RPMI8226 (cell line): ENCODE measurements at regions not wholly inside any gene's neighbourhood (a gene's known extent, or its start where the extent isn't known, plus 50 kb on each side); places are given as distances from the start of the nearest gene placed in this dataset.

Source experiments
- DNase-seq: peaks from one replicate; pipeline ENCODE4 v3.0.0-alpha.2; 2015

DNA sequence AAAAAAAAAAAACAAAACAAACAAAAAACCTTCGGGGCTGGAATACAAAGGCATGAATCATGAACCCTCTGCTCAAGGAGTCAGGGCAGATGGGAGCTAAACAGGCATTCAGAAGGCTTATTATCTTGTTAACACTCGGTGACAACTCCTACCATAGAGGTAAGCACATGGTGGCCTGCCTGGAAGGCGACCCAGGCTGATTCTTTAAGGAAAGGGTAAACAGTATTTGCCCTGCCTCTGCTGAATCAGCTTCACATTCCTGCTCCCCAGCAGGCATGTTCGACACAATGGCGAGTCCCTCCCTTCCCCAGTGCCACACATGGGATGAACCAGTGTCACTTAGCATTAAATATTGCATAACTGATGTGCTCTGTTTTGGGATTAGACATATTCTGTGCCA is 191.9 kb downstream of the ARL4C start:
- DNase-seq, result no peak

DNA sequence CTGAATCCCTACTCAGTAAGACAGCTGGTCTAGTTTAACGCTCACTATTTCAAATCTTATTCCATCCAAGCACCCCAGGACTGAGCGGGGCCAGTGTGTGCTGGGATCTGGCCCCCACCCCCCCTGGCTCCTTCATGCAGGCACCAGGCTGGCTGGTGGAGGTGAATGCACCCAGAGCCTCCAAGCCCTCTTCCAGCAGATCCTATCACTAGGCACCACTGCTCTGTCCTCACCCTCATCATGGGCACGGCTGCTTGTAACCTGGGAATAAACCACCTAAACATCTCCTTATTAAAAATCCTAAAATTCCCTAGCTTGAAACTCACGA is 194.3 kb downstream of the ARL4C start:
- DNase-seq, result no peak

DNA sequence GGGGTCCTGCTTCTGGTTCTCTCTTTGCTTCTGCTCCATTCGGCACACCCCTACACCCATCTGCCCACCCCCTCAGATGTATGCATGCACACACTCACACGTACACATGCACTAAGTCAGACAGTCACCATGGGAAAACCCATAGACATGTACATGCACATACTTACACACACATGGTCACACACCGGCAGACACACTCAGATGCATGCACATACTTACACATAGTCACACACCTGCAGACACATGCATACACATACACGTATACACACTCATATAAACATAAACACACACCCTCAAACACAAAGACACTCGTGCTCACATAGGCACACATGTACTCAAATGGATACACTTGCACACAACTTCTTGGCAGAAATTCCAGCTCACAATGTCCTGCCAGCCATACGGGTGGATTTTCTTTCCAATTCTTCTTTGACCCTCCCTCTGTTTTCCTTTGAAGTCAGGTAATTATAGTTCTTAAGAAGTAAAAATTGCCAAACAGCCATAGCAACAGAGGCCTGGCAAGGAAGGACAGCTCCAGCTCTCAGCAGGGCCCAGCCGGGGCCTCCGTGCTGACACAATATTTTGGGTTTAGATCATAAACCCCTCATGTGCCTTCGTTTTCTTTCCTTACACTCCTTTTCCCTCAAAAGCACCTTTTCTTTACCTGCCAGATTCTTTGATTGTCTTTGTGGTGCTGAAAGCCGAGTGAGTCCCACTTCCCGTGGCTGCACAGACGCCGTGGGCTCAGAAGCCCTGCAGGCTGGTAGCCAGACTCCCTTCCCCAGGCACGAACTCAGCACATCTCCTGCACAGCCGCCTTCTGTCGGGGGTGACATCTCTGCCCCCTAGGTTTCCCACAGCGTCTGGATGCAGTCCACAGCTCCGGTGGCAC is 195.7 kb downstream of the ARL4C start:
- no peak for DNase-seq

DNA sequence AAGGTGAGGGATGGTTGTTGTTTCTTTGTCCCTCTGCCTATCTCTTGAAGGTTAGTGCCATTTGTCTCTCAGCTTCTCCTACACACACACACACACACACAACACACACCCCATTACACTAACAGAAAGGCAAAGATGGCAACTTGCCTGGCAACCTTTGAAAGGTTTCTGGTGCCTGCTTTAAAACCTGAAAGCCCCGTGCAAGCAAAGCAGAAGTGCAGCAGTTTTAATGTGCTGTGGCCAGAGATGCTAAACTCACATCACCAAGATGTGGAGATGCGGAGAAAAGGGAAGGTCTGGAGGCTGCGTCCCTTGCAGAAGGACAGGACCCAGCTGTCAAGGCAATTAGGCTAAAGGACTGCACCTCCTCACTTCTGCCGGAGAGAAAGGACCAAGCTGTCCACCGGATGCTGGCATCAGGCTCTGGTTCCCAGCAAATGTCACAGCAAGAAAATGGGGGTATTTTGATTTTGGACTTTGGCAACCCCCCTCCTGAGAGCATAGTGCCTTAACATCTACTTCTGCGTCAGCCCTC is 196.4 kb downstream of the ARL4C start:
- peak; percentile 41 for DNase-seq

GRCh38 chr2:234298918-234299317 is 198.0 kb downstream of the ARL4C start:
- no peak for DNase-seq

- no peak for DNase-seq
These were observed 199.9 kb downstream of the ARL4C start for GRCh38 chr2:234296991-234297390.

- DNase-seq, result peak; percentile 41
These were observed 202.9 kb downstream of the ARL4C start for GRCh38 chr2:234293973-234294372.

GRCh38 chr2:234292962-234293243 is 204.0 kb downstream of the ARL4C start:
- DNase-seq, result no peak

DNA sequence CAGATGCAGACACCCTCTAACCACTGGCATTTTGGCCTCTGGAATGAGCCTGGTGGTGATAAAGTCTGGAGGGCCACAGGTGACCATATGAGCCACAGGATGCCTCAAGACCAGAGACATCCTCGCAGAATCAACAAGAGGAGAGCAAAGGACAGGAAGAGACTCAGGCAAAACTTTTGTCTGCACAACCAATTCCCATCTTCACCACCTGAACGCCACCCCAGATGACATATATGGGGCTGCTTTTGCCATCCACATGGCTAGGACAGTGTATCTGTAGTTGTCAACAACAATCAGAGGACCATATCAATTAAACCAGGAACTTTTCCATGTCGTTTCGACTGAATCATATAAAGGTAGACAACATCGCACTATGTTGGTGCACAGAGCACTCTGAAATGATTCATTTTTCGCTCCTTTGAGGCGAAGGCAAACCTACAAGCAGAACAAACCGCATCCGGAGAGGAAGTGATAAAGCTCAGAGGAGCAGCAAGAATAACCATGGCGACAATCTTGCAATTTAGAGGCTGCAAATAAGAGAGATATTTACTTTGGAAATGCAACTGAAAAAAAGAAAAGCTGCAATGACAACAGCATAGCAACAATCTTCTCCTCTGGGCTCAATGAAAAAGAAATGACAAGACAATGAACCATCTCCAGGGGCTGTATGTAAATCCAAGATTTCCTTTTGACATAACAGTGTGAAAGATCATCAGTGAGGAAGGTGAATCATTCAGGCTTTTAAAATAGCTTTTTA is 204.5 kb downstream of the ARL4C start:
- peak; percentile 43 for DNase-seq

DNA sequence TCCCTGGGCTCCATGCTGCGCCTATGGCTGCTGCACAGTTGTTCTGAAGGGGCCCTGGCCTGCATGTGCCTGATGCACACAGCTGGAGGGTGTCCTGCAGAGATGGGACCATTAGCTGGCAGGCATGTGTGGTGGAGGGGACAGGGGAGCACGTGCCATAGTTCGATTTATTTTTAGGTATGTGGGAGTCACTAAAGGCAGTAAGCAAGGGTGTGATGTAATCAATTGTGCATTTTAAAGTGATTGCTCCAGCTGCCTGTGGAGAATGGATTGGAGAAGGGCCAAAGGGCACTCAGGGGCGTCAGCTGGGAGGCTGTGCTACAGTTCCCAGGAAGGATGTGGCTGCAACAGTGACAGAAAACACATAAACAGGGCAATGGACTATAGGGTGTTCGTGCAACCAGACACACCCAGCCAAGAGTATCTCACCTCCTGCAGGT is 205.1 kb downstream of the ARL4C start:
- DNase-seq, result peak; percentile 43

DNA sequence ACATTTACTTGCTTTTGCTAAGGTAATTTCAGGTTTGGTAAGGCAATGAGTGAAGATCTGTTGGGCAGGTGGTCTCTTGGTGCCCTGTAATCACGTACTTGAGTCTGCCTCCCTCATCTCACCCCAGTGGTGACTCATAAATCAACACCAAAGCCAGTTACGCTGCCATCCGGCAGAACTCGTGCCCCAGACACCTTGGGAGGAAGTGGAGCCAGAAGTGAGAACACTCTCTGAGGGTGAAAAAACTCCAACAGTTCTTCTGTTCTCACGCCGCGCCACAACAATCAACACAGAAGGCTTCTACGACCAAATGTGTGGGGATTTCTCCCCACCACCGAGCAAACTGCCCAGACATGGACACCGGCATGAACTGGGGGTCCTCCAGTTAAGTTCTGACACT is 206.2 kb downstream of the ARL4C start:
- DNase-seq, result peak; percentile 38

- DNase-seq, result peak; percentile 19
These were observed 206.9 kb downstream of the ARL4C start for GRCh38 chr2:234289834-234290590.

GRCh38 chr2:234288974-234289455 is 207.9 kb downstream of the ARL4C start:
- DNase-seq, result peak; percentile 47

- no peak for DNase-seq
These were observed 209.2 kb downstream of the ARL4C start for GRCh38 chr2:234287650-234288049.

DNA sequence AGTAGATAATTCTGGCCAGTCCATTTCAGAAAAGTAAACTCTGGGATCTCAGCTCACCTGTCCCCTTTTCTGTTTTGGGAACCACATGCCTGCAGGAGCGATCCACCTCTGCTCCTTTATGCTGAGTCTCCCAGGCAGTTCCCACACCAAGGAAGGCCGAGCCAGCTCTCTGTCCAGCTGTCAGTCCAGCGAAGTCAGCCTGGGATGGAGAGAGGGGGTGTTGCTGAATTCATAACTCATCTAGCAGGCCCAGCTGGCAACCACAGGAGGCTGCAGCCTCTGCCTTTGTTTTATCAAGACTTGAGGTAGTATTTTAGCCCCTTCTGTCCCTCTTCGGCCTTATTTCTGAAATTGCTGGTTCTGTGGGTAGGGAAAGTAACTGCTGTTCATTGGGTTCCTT is 209.9 kb downstream of the ARL4C start:
- no peak for DNase-seq

GRCh38 chr2:234286118-234286598 is 210.7 kb downstream of the ARL4C start:
- DNase-seq, result no peak

- DNase-seq, result no peak
These were observed 211.3 kb downstream of the ARL4C start for GRCh38 chr2:234285541-234285940.

DNA sequence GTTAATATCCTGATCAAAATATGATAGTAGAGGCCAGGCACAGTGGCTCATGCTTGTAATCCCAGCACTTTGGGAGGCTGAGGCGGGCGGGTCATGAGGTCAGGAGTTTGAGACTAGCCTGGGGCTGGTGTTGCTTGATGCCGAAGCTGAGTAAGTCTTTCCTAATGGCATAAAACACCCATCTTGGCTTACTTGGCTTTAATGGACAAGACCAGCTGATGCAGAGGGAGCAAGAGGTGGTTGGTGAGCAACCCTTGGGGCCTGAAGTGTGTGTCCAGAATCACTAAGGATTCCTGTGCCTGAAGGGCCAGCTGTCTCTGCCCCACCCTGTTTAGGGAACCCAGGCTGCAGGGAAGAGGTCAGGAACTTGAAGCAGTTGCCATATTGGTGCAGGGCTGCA is 217.2 kb downstream of the ARL4C start:
- DNase-seq, result no peak

DNA sequence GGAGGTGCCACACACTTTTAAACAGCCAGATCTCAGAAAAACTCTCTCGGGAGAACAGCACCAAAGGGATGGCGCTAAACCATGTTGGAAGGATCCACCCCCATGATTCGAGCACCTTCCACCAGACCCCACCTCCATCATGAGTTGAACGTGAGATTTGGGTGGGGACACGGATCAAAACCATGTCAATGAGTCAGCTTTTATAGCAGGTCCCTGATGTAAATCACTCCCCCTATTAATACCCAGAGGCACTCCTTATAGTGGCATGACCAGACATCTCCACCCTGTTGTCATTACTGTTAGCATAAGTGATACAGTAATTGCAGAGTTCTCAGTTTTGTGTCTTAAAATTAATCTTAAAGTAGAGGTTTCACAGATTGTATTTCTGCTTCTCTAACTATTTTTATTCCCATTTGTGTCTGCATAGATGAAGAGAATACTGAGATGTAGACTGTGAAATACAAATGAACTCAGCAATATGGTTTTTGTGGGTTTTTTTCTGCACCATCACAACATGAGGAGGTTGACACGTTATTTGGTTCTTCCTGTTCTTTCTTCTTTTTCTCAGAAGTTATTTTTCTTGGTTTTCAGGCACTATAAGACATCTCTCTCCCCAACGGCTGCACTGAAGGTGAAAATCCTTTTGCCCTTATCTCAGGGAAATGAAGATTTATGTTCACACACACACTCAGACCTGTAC is 218.2 kb downstream of the ARL4C start:
- DNase-seq, result no peak

- no peak for DNase-seq
These were observed 221.4 kb downstream of the ARL4C start for GRCh38 chr2:234275515-234275914.

- no peak for DNase-seq
These were observed 222.8 kb downstream of the ARL4C start for GRCh38 chr2:234273887-234274584.
